CD4-positive, alpha-beta T cell treated with Interleukin-12 subunit alpha and Interleukin-12 subunit beta, for 1 hour (primary cell): ENCODE measurements at regions not wholly inside any gene's neighbourhood (a gene's known extent, or its start where the extent isn't known, plus 50 kb on each side); places are given as distances from the start of the nearest gene placed in this dataset.

Source experiments
- DNase-seq: peaks from one replicate; pipeline ENCODE4 v3.0.0-alpha.2; 2020

- DNase-seq = no peak
Observed at GRCh38 chr6:10235344-10235743, 179.5 kb downstream of the TFAP2A start.

GRCh38 chr6:10230531-10230930, 184.3 kb downstream of the TFAP2A start:
- DNase-seq = no peak

- no peak for DNase-seq
Observed at GRCh38 chr6:10223841-10224240, 191.0 kb downstream of the TFAP2A start.

- DNase-seq = no peak
Observed at GRCh38 chr6:10221178-10221577, 193.7 kb downstream of the TFAP2A start.

GRCh38 chr6:10219510-10219909, 195.4 kb downstream of the TFAP2A start:
- no peak for DNase-seq

- DNase-seq = no peak
Observed at GRCh38 chr6:10217111-10217510, 197.8 kb downstream of the TFAP2A start.

GRCh38 chr6:10215326-10216110, 199.4 kb downstream of the TFAP2A start:
- DNase-seq = no peak

GRCh38 chr6:10210052-10210451, 204.8 kb downstream of the TFAP2A start:
- DNase-seq = no peak

- DNase-seq = no peak
Observed at GRCh38 chr6:10205892-10206291, 209.0 kb downstream of the TFAP2A start.

GRCh38 chr6:10205120-10205519, 209.8 kb downstream of the TFAP2A start:
- no peak for DNase-seq

GRCh38 chr6:10203651-10204050, 211.2 kb downstream of the TFAP2A start:
- DNase-seq = no peak

- DNase-seq = no peak
Observed at GRCh38 chr6:10202581-10202980, 212.3 kb downstream of the TFAP2A start.

GRCh38 chr6:10201606-10202510, 213.0 kb downstream of the TFAP2A start:
- no peak for DNase-seq

- DNase-seq = no peak
Observed at GRCh38 chr6:10196090-10196489, 218.8 kb downstream of the TFAP2A start.

- DNase-seq = no peak
Observed at GRCh38 chr6:10194816-10195672, 219.8 kb downstream of the TFAP2A start.

- DNase-seq = no peak
Observed at GRCh38 chr6:10193321-10193720, 221.6 kb downstream of the TFAP2A start.

GRCh38 chr6:10190042-10190441, 224.8 kb downstream of the TFAP2A start:
- no peak for DNase-seq

GRCh38 chr6:10184371-10185227, 230.3 kb downstream of the TFAP2A start:
- DNase-seq = no peak

GRCh38 chr6:10180138-10181074, 234.5 kb downstream of the TFAP2A start:
- DNase-seq = no peak

GRCh38 chr6:10177704-10178103, 237.2 kb downstream of the TFAP2A start:
- DNase-seq = no peak

- no peak for DNase-seq
Observed at GRCh38 chr6:10175362-10175761, 239.5 kb downstream of the TFAP2A start.
